SK-N-SH (cell line): ENCODE measurements at regions not wholly inside any gene's neighbourhood (a gene's known extent, or its start where the extent isn't known, plus 50 kb on each side); places are given as distances from the start of the nearest gene placed in this dataset.

Source experiments
- CTCF ChIA-PET: fragments of 300-600, 350-600 bp; formaldehyde crosslinking; extraction: SDS; loops from one replicate; lab custom pipeline; 2021; lab: Yijun Ruan, JAX
- POLR2A ChIA-PET: fragments of 350-600 bp; sonication (Branson Sonifier 250); formaldehyde crosslinking; extraction: SDS; loops from one replicate; lab custom pipeline; 2020; ENCODE audit warnings: antibody characterized with exemption, inconsistent platforms; lab: Yijun Ruan, JAX
- DNase-seq: peaks from one replicate; pipeline ENCODE4 v3.0.0; 2012
- H2AFZ ChIP-seq: fragments of 200-600 bp; sonication (generic); 2 replicates; pipeline ENCODE4 v1.8.1; 2016; ENCODE audit warnings: antibody characterized with exemption, mild to moderate bottlenecking, low read depth
- H3F3A ChIP-seq: fragments of 200-600 bp; sonication (generic); replicated peaks from 2 replicates; pipeline ENCODE3; 2016; ENCODE audit warnings: antibody characterized with exemption, mild to moderate bottlenecking; ENCODE audit not compliant: insufficient read depth
- H3K27ac ChIP-seq, 2 experiments: fragments of 200-500 bp in 1 of 2; fragments of 200-600 bp in 1 of 2; sonication (Bioruptor generic) in 1 of 2; sonication (generic), shearing (Covaris generic) in 1 of 2; 2 replicates each; pipeline versions ENCODE4 v1.5.1 to v1.6.1; 2014 to 2016; ENCODE audit warnings: low read depth in 2 of 2, inconsistent platforms in 1 of 2, low read length in 1 of 2, mild to moderate bottlenecking in 1 of 2, mixed read lengths in 1 of 2
- H3K27me3 ChIP-seq: fragments of 200-600 bp; sonication (generic), shearing (Covaris generic); 2 replicates; pipeline ENCODE4 v1.6.1; 2016; ENCODE audit warnings: mixed run types; ENCODE audit not compliant: insufficient read depth
- H3K36me3 ChIP-seq, 2 experiments: fragments of 200-500 bp in 1 of 2; fragments of 200-600 bp in 1 of 2; sonication (Bioruptor generic) in 1 of 2; sonication (generic) in 1 of 2; replicated peaks in 1 of 2; 2 replicates each; pipeline versions ENCODE3 to v1.5.1; 2014 to 2016; ENCODE audit warnings: low read length in 1 of 2, mild to moderate bottlenecking in 1 of 2; ENCODE audit not compliant: insufficient read depth in 2 of 2, control insufficient read depth in 1 of 2
- H3K4me1 ChIP-seq, 2 experiments: fragments of 200-500 bp in 1 of 2; fragments of 200-600 bp in 1 of 2; sonication (Bioruptor generic) in 1 of 2; sonication (generic), shearing (Covaris generic) in 1 of 2; 2 replicates each; pipeline versions ENCODE4 v1.5.1 to v1.6.1; 2014 to 2016; ENCODE audit warnings: low read depth in 1 of 2, low read length in 1 of 2, mixed run types in 1 of 2; ENCODE audit not compliant: insufficient read depth in 2 of 2, control insufficient read depth in 1 of 2
- H3K4me2 ChIP-seq: fragments of 200-600 bp; sonication (generic), shearing (Covaris generic); 2 replicates; pipeline ENCODE4 v1.6.1; 2017; ENCODE audit warnings: mixed run types
- H3K4me3 ChIP-seq, 2 experiments: fragments of 200-500 bp in 1 of 2; fragments of 200-600 bp in 1 of 2; sonication (Bioruptor generic) in 1 of 2; sonication (generic), shearing (Covaris generic) in 1 of 2; 2 replicates each; pipeline versions ENCODE4 v1.5.1 to v1.8.1; 2014 to 2016; ENCODE audit warnings: low read depth in 2 of 2, inconsistent platforms in 1 of 2, low read length in 1 of 2, mild to moderate bottlenecking in 1 of 2, mixed read lengths in 1 of 2, moderate library complexity in 1 of 2
- H3K79me2 ChIP-seq: fragments of 200-600 bp; sonication (generic); 2 replicates; pipeline ENCODE4 v1.8.1; 2017; ENCODE audit warnings: mild to moderate bottlenecking; ENCODE audit not compliant: insufficient read depth
- H3K9ac ChIP-seq: fragments of 200-600 bp; sonication (generic); 2 replicates; pipeline ENCODE4 v1.6.1; 2017; ENCODE audit warnings: mixed run types
- H3K9me2 ChIP-seq: fragments of 200-600 bp; sonication (generic); 2 replicates; pipeline ENCODE4 v1.6.1; 2017; ENCODE audit warnings: mixed run types
- H3K9me3 ChIP-seq: fragments of 200-600 bp; sonication (generic); 2 replicates; pipeline ENCODE4 v1.6.1; 2017; ENCODE audit warnings: mixed run types, mild to moderate bottlenecking, moderate library complexity
- H4K20me1 ChIP-seq: fragments of 200-600 bp; sonication (generic); 2 replicates; pipeline ENCODE4 v1.6.1; 2017; ENCODE audit warnings: mild to moderate bottlenecking, mixed run types; ENCODE audit not compliant: insufficient read depth
- CHD2 ChIP-seq: fragments of 150-350 bp; IDR thresholded peaks from 2 replicates; pipeline ENCODE4 v1.6.1; 2018; ENCODE audit warnings: low read length; ENCODE audit not compliant: partially characterized antibody
- EZH2phosphoT487 ChIP-seq: fragments of 200-600 bp; sonication (generic); IDR thresholded peaks from 2 replicates; pipeline ENCODE4 v1.6.1; 2017; ENCODE audit warnings: low read depth, mixed run types, mild to moderate bottlenecking, antibody characterized with exemption, moderate library complexity, borderline replicate concordance
- FOXJ3 ChIP-seq: sonication (generic); formaldehyde crosslinking; IDR thresholded peaks from 2 replicates; pipeline ENCODE4 v1.5.1; 2020; ENCODE audit warnings: mild to moderate bottlenecking, missing genetic modification reagents
- FOXM1 ChIP-seq: IDR thresholded peaks from 2 replicates; pipeline ENCODE4 v1.4.0; 2012; ENCODE audit warnings: low read depth, mild to moderate bottlenecking
- GATA2 ChIP-seq: sonication (generic); formaldehyde crosslinking; IDR thresholded peaks from 2 replicates; pipeline ENCODE4 v1.5.0; 2020; ENCODE audit warnings: mild to moderate bottlenecking, missing genetic modification reagents
- MAX ChIP-seq: IDR thresholded peaks from 2 replicates; pipeline ENCODE4 v1.4.0; 2012; ENCODE audit warnings: low read depth
- MEF2A ChIP-seq: IDR thresholded peaks from 2 replicates; pipeline ENCODE4 v1.4.0; 2012; ENCODE audit warnings: low read depth, borderline replicate concordance
- MXI1 ChIP-seq: IDR thresholded peaks from 2 replicates; pipeline ENCODE4 v1.6.1; 2012; ENCODE audit warnings: mild to moderate bottlenecking, low read depth, low read length, improper control_type of control experiment
- NFIC ChIP-seq: IDR thresholded peaks from 2 replicates; pipeline ENCODE4 v1.4.0; 2012; ENCODE audit warnings: borderline replicate concordance
- NRF1 ChIP-seq: IDR thresholded peaks from 2 replicates; pipeline ENCODE4 v1.6.1; 2012; ENCODE audit warnings: low read depth, mild to moderate bottlenecking, low read length
- RAD21 ChIP-seq: IDR thresholded peaks from 2 replicates; pipeline ENCODE4 v1.6.1; 2012; ENCODE audit warnings: mild to moderate bottlenecking, low read length
- RCOR1 ChIP-seq: fragments of 150-350 bp; IDR thresholded peaks from 2 replicates; pipeline ENCODE4 v1.6.1; 2017; ENCODE audit warnings: antibody characterized with exemption, low read length
- RXRA ChIP-seq: IDR thresholded peaks from 2 replicates; pipeline ENCODE4 v1.4.0; 2012; ENCODE audit warnings: low read depth, mild to moderate bottlenecking, borderline replicate concordance
- SIN3A ChIP-seq: IDR thresholded peaks from 2 replicates; pipeline ENCODE4 v1.6.1; 2012; ENCODE audit warnings: low read depth, mild to moderate bottlenecking, low read length, moderate library complexity, borderline replicate concordance
- SMC3 ChIP-seq: IDR thresholded peaks from 2 replicates; pipeline ENCODE4 v1.6.1; 2012; ENCODE audit warnings: low read depth, low read length, improper control_type of control experiment
- TAF1 ChIP-seq: IDR thresholded peaks from 2 replicates; pipeline ENCODE4 v1.6.1; 2012; ENCODE audit warnings: low read depth, mild to moderate bottlenecking, low read length, moderate library complexity, borderline replicate concordance
- TCF12 ChIP-seq: IDR thresholded peaks from 2 replicates; pipeline ENCODE4 v1.4.0; 2012
- TEAD4 ChIP-seq: IDR thresholded peaks from 2 replicates; pipeline ENCODE4 v1.4.0; 2012; ENCODE audit warnings: mild to moderate bottlenecking, borderline replicate concordance; ENCODE audit not compliant: insufficient read depth
- USF1 ChIP-seq: IDR thresholded peaks from 2 replicates; pipeline ENCODE4 v1.4.0; 2012; ENCODE audit warnings: low read depth, borderline replicate concordance
- YY1 ChIP-seq: IDR thresholded peaks from 2 replicates; pipeline ENCODE4 v1.4.0; 2012; ENCODE audit warnings: low read depth, mild to moderate bottlenecking
- WGBS: methylation state at CpG from one replicate; pipeline ENCODE4 v1.1.6; 2017; ENCODE audit warnings: low lambda C conversion rate; 5-methylcytosine and 5-hydroxymethylcytosine counted together
- TF ChIP-seq, protein P1 (sequence below): IDR thresholded peaks from 2 replicates; pipeline ENCODE4 v1.6.1; 2012; ENCODE audit warnings: mild to moderate bottlenecking, low read depth, low read length, moderate library complexity

DNA sequence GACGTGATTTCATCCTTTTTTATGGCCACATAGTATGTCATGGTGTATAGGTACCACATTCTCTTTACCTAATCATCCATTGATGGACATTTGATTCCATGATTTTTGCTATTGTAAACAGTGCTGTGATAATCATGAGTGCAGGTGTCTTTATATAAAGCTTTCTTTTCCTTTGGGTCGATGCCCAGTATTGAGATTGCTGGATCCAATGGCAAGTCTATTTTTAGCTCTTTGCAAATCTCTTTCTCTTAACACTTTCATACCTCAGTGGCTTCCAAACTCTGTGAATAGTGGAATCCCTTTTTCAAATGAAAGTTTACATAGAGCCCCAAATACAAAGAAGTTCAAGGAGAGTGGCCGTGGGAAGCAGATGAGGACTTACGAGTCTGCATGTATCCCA, 105.8 kb upstream of the SPTLC3 start:
- no peaks in the 10 kb centered on the region for H3F3A ChIP-seq
- H3K27ac ChIP-seq = no peak overlapping the region
- 18% methylated on average over 4 of the region's 4 CpGs for WGBS
- H3K27me3 ChIP-seq = no peaks in the 10 kb centered on the region
- H2AFZ ChIP-seq = no peak overlapping the region
- no peaks in the 10 kb centered on the region for H4K20me1 ChIP-seq
- TF ChIP-seq NRF1 = no peak
- no peak for TF ChIP-seq RXRA
- no peak for TF ChIP-seq TEAD4
- no peak for TF ChIP-seq RAD21
- no peak for TF ChIP-seq EZH2phosphoT487
- TF ChIP-seq, protein P1, sequence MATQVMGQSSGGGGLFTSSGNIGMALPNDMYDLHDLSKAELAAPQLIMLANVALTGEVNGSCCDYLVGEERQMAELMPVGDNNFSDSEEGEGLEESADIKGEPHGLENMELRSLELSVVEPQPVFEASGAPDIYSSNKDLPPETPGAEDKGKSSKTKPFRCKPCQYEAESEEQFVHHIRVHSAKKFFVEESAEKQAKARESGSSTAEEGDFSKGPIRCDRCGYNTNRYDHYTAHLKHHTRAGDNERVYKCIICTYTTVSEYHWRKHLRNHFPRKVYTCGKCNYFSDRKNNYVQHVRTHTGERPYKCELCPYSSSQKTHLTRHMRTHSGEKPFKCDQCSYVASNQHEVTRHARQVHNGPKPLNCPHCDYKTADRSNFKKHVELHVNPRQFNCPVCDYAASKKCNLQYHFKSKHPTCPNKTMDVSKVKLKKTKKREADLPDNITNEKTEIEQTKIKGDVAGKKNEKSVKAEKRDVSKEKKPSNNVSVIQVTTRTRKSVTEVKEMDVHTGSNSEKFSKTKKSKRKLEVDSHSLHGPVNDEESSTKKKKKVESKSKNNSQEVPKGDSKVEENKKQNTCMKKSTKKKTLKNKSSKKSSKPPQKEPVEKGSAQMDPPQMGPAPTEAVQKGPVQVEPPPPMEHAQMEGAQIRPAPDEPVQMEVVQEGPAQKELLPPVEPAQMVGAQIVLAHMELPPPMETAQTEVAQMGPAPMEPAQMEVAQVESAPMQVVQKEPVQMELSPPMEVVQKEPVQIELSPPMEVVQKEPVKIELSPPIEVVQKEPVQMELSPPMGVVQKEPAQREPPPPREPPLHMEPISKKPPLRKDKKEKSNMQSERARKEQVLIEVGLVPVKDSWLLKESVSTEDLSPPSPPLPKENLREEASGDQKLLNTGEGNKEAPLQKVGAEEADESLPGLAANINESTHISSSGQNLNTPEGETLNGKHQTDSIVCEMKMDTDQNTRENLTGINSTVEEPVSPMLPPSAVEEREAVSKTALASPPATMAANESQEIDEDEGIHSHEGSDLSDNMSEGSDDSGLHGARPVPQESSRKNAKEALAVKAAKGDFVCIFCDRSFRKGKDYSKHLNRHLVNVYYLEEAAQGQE = no peak
- TF ChIP-seq FOXJ3 = no peak
- TF ChIP-seq FOXM1 = no peak
- CTCF ChIA-PET = interaction anchor here (1.2 kb wide), 1 partner anchor 15 kb away, joined by 3 read pairs; no protein-coding TSS in a partner anchor
- H3K4me3 ChIP-seq = no peak overlapping the region
- no peak for DNase-seq
- no peaks in the 10 kb centered on the region for H3K36me3 ChIP-seq
- POLR2A ChIA-PET = no interaction called here
- no peaks in the 10 kb centered on the region for H3K9me3 ChIP-seq
- no peak overlapping the region for H3K4me2 ChIP-seq
- H3K9ac ChIP-seq = no peak overlapping the region
- H3K4me1 ChIP-seq = no peaks in the 10 kb centered on the region
- no peaks in the 10 kb centered on the region for H3K9me2 ChIP-seq
- no peaks in the 10 kb centered on the region for H3K79me2 ChIP-seq

- H3K4me3 ChIP-seq = no peak overlapping the region
- H3K4me1 ChIP-seq = no peaks in the 10 kb centered on the region
- H3K9me3 ChIP-seq = no peaks in the 10 kb centered on the region
- H3K79me2 ChIP-seq = no peaks in the 10 kb centered on the region
- CTCF ChIA-PET = interaction anchor here (1.0 kb wide), 1 partner anchor 19 kb away, joined by 4 read pairs; no protein-coding TSS in a partner anchor
- no peak for DNase-seq
- no peak overlapping the region for H3K9ac ChIP-seq
- no peak overlapping the region for H3K4me2 ChIP-seq
- H3F3A ChIP-seq = no peaks in the 10 kb centered on the region
- H4K20me1 ChIP-seq = no peaks in the 10 kb centered on the region
- H3K27me3 ChIP-seq = no peaks in the 10 kb centered on the region
- H3K9me2 ChIP-seq = no peaks in the 10 kb centered on the region
- TF ChIP-seq SMC3 (no peak), NFIC (no peak), RCOR1 (no peak), EZH2phosphoT487 (no peak), GATA2 (CRISPR knock-in tag) (no peak), TCF12 (no peak), YY1 (no peak), MAX (no peak), USF1 (no peak), RAD21 (no peak), CHD2 (no peak), RXRA (no peak), MXI1 (no peak), MEF2A (no peak), TAF1 (no peak), SIN3A (no peak)
- TF ChIP-seq, protein P1 = no peak
- H2AFZ ChIP-seq = no peak overlapping the region
- 32% methylated on average over 2 of the region's 2 CpGs for WGBS
- no peak overlapping the region for H3K27ac ChIP-seq
- H3K36me3 ChIP-seq = no peaks in the 10 kb centered on the region
- POLR2A ChIA-PET = no interaction called here
These were observed 102.4 kb upstream of the SPTLC3 start for GRCh38 chr20:12906361-12906760.
